Liver (tissue), 8 donors: ENCODE measurements at regions not wholly inside any gene's neighbourhood (a gene's known extent, or its start where the extent isn't known, plus 50 kb on each side); places are given as distances from the start of the nearest gene placed in this dataset.

ENCODE experiments used
- DNase-seq: peaks from one replicate; pipeline ENCODE4 v3.0.0-alpha.2; 2017; ENCODE audit warnings: low spot score
- H3K27ac ChIP-seq, 2 donors: one replicate each; pipeline ENCODE4 v1.7.0; 2013; ENCODE audit warnings: inconsistent platforms in 2 of 2, low read length in 2 of 2, control low read depth in 1 of 2, low read depth in 1 of 2, mild to moderate bottlenecking in 1 of 2
- H3K27me3 ChIP-seq, 4 donors: one replicate each; pipeline versions ENCODE4 v1.6.1 to v1.7.0; 2013; ENCODE audit warnings: low read length in 3 of 4, inconsistent platforms in 1 of 4, mild to moderate bottlenecking in 1 of 4, moderate library complexity in 1 of 4; ENCODE audit not compliant: control insufficient read depth in 4 of 4, insufficient read depth in 4 of 4
- H3K36me3 ChIP-seq, 4 donors: one replicate each; pipeline versions ENCODE4 v1.6.1 to v1.7.0; 2013; ENCODE audit warnings: low read length in 3 of 4, mild to moderate bottlenecking in 3 of 4, low read depth in 1 of 4, moderate library complexity in 1 of 4; ENCODE audit not compliant: control insufficient read depth in 4 of 4, insufficient read depth in 3 of 4
- H3K4me1 ChIP-seq, 4 donors: one replicate each; pipeline versions ENCODE4 v1.6.1 to v1.7.0; 2013; ENCODE audit warnings: low read length in 3 of 4, mild to moderate bottlenecking in 3 of 4, moderate library complexity in 1 of 4; ENCODE audit not compliant: control insufficient read depth in 4 of 4, insufficient read depth in 4 of 4
- H3K4me3 ChIP-seq, 3 donors: one replicate each; pipeline versions ENCODE4 v1.6.1 to v1.7.0; 2013; ENCODE audit warnings: low read length in 3 of 3, control low read depth in 1 of 3, low read depth in 1 of 3, mild to moderate bottlenecking in 1 of 3
- H3K9ac ChIP-seq, 2 donors: one replicate each; pipeline ENCODE4 v1.7.0; 2013; ENCODE audit warnings: low read length in 2 of 2, mild to moderate bottlenecking in 2 of 2, moderate library complexity in 2 of 2, control low read depth in 1 of 2, low read depth in 1 of 2
- H3K9me3 ChIP-seq, 4 donors: one replicate each; pipeline versions ENCODE4 v1.6.1 to v1.7.0; 2013; ENCODE audit warnings: low read length in 3 of 4; ENCODE audit not compliant: control insufficient read depth in 4 of 4
- CTCF ChIP-seq: fragments of 150-350 bp; IDR thresholded peaks from 2 replicates; pipeline ENCODE4 v1.5.1; 2017; ENCODE audit warnings: improper control_type of control experiment, low read depth, low read length; ENCODE audit not compliant: missing input control
- EGR1 ChIP-seq, 2 donors: IDR thresholded peaks; 2 replicates each; pipeline ENCODE4 v1.6.1; 2016 to 2018; ENCODE audit warnings: antibody characterized with exemption in 2 of 2, low read depth in 2 of 2
- FOXA1 ChIP-seq: IDR thresholded peaks from 2 replicates; pipeline ENCODE4 v1.6.1; 2016; ENCODE audit warnings: antibody characterized with exemption
- FOXA2 ChIP-seq: IDR thresholded peaks from 2 replicates; pipeline ENCODE4 v1.6.1; 2016; ENCODE audit warnings: antibody characterized with exemption
- GABPA ChIP-seq, 2 donors: IDR thresholded peaks in 1 of 2; conservative IDR thresholded peaks in 1 of 2; 2 replicates each; pipeline ENCODE4 v1.6.1; 2016; ENCODE audit warnings: antibody characterized with exemption in 2 of 2, mild to moderate bottlenecking in 1 of 2, moderate library complexity in 1 of 2
- HNF4A ChIP-seq, 2 donors: conservative IDR thresholded peaks; 2 replicates each; pipeline ENCODE4 v1.6.1; 2016; ENCODE audit warnings: antibody characterized with exemption in 2 of 2, mild to moderate bottlenecking in 2 of 2
- HNF4G ChIP-seq: IDR thresholded peaks from 2 replicates; pipeline ENCODE4 v1.6.1; 2016; ENCODE audit warnings: antibody characterized with exemption
- JUND ChIP-seq, 2 donors: IDR thresholded peaks; 2 replicates each; pipeline ENCODE4 v1.6.1; 2016; ENCODE audit warnings: antibody characterized with exemption in 2 of 2
- NR2F2 ChIP-seq: IDR thresholded peaks from 2 replicates; pipeline ENCODE4 v1.6.1; 2016; ENCODE audit warnings: antibody characterized with exemption
- RAD21 ChIP-seq, 2 donors: IDR thresholded peaks; 2 replicates each; pipeline ENCODE4 v1.6.1; 2016; ENCODE audit warnings: antibody characterized with exemption in 2 of 2, mild to moderate bottlenecking in 2 of 2
- REST ChIP-seq: IDR thresholded peaks from 2 replicates; pipeline ENCODE4 v1.6.1; 2016; ENCODE audit warnings: antibody characterized with exemption, mild to moderate bottlenecking
- RXRA ChIP-seq, 2 donors: IDR thresholded peaks; 2 replicates each; pipeline ENCODE4 v1.6.1; 2017 to 2018; ENCODE audit warnings: antibody characterized with exemption in 2 of 2, mild to moderate bottlenecking in 1 of 2
- SP1 ChIP-seq: IDR thresholded peaks from 2 replicates; pipeline ENCODE4 v1.6.1; 2018; ENCODE audit warnings: antibody characterized with exemption, mild to moderate bottlenecking
- TAF1 ChIP-seq: conservative IDR thresholded peaks from 2 replicates; pipeline ENCODE4 v1.6.1; 2016; ENCODE audit warnings: antibody characterized with exemption, mild to moderate bottlenecking
- YY1 ChIP-seq: IDR thresholded peaks from 2 replicates; pipeline ENCODE4 v1.6.1; 2016; ENCODE audit warnings: antibody characterized with exemption, mild to moderate bottlenecking
- WGBS: extraction: QIAGEN DNeasy Blood & Tissue Kit; methylation state at CpG from one replicate; pipeline ENCODE4 v1.1.7; 2013; 5-methylcytosine and 5-hydroxymethylcytosine counted together
- TF ChIP-seq, protein P1 (sequence below): IDR thresholded peaks from 2 replicates; pipeline ENCODE4 v1.6.1; 2016; ENCODE audit warnings: antibody characterized with exemption
- TF ChIP-seq, protein P2 (sequence below): IDR thresholded peaks from 2 replicates; pipeline ENCODE4 v1.6.1; 2016; ENCODE audit warnings: antibody characterized with exemption
- TF ChIP-seq, protein P3 (sequence below): IDR thresholded peaks from 2 replicates; pipeline ENCODE4 v1.6.1; 2016; ENCODE audit warnings: antibody characterized with exemption
- donor health status: healthy.
- donor health status: healthy.
- donor health status: healthy.
- donor health status: healthy.
- donor health status: healthy.

GRCh38 chr5:5979377-5979760, 399.0 kb downstream of the MED10 start:
- Histone ChIP-seq H3K27me3 (peaks cover 0 to 3% (median 0%) of the 10 kb centered on the region in 4 donors), H3K36me3 (no peaks in the 10 kb centered on the region), H3K9me3 (no peaks in the 10 kb centered on the region), H3K4me3 (no peak overlapping the region), H3K27ac (no peak overlapping the region), H3K4me1 (no peaks in the 10 kb centered on the region), H3K9ac (no peak overlapping the region)
- no peak for TF ChIP-seq HNF4G
- TF ChIP-seq, protein P1, sequence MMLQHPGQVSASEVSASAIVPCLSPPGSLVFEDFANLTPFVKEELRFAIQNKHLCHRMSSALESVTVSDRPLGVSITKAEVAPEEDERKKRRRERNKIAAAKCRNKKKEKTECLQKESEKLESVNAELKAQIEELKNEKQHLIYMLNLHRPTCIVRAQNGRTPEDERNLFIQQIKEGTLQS = no peak
- TF ChIP-seq, protein P2, sequence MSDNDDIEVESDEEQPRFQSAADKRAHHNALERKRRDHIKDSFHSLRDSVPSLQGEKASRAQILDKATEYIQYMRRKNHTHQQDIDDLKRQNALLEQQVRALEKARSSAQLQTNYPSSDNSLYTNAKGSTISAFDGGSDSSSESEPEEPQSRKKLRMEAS = no peak
- TF ChIP-seq TAF1 = no peak
- no peak for TF ChIP-seq SP1
- no peak for TF ChIP-seq GABPA (IDR thresholded peaks at IDR 0.05 in 1 of 2, conservative IDR thresholded peaks at IDR 0.05 in 1 of 2)
- no peak for TF ChIP-seq RAD21 (IDR thresholded peaks at IDR 0.05)
- TF ChIP-seq CTCF = no peak
- no peak for TF ChIP-seq FOXA2
- TF ChIP-seq NR2F2 = no peak
- no peak for DNase-seq
- WGBS = 90% methylated on average over 3 of the region's 3 CpGs

GRCh38 chr5:5978501-5979376, 399.6 kb downstream of the MED10 start:
- Histone ChIP-seq H3K9me3 (no peaks in the 10 kb centered on the region), H3K27me3 (peaks cover 0 to 3% (median 0%) of the 10 kb centered on the region in 4 donors), H3K9ac (no peak overlapping the region), H3K4me3 (no peak overlapping the region), H3K36me3 (no peaks in the 10 kb centered on the region), H3K27ac (no peak overlapping the region), H3K4me1 (no peaks in the 10 kb centered on the region)
- 78% methylated on average over 10 of the region's 10 CpGs for WGBS
- no peak for DNase-seq
- TF ChIP-seq EGR1 (IDR thresholded peaks at IDR 0.05; ENCODE audit: low read depth in 2 of 2) (no peak), YY1 (no peak), SP1 (no peak), HNF4A (conservative IDR thresholded peaks at IDR 0.05) (no peak), RAD21 (IDR thresholded peaks at IDR 0.05) (no peak), FOXA2 (no peak), GABPA (IDR thresholded peaks at IDR 0.05 in 1 of 2, conservative IDR thresholded peaks at IDR 0.05 in 1 of 2) (no peak), TAF1 (no peak), NR2F2 (no peak), JUND (IDR thresholded peaks at IDR 0.05) (no peak), REST (no peak), RXRA (IDR thresholded peaks at IDR 0.05) (no peak), HNF4G (no peak), FOXA1 (no peak)
- TF ChIP-seq, protein P3, sequence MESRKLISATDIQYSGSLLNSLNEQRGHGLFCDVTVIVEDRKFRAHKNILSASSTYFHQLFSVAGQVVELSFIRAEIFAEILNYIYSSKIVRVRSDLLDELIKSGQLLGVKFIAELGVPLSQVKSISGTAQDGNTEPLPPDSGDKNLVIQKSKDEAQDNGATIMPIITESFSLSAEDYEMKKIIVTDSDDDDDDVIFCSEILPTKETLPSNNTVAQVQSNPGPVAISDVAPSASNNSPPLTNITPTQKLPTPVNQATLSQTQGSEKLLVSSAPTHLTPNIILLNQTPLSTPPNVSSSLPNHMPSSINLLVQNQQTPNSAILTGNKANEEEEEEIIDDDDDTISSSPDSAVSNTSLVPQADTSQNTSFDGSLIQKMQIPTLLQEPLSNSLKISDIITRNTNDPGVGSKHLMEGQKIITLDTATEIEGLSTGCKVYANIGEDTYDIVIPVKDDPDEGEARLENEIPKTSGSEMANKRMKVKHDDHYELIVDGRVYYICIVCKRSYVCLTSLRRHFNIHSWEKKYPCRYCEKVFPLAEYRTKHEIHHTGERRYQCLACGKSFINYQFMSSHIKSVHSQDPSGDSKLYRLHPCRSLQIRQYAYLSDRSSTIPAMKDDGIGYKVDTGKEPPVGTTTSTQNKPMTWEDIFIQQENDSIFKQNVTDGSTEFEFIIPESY = no peak
- TF ChIP-seq, protein P2 = no peak
- TF ChIP-seq, protein P1 = no peak
